Gastrocnemius medialis (tissue), 4 donors: ENCODE measurements at regions not wholly inside any gene's neighbourhood (a gene's known extent, or its start where the extent isn't known, plus 50 kb on each side); places are given as distances from the start of the nearest gene placed in this dataset.

Experiments used
- CTCF ChIP-seq, 5 experiments: fragments of 450-650 bp in 3 of 5; fragments of 200-600 bp in 2 of 5; sonication (generic) in 2 of 5; IDR thresholded peaks in 4 of 5; conservative IDR thresholded peaks in 1 of 5; 1 replicate in 4 of 5; 2 replicates in 1 of 5; pipeline ENCODE4 v1.5.1; 2016 to 2019; ENCODE audit warnings: antibody characterized with exemption in 5 of 5, mild to moderate bottlenecking in 3 of 5, moderate library complexity in 3 of 5
- POLR2A ChIP-seq, 2 donors: fragments of 450-650 bp; IDR thresholded peaks; one replicate each; pipeline ENCODE4 v1.6.1; 2017; ENCODE audit warnings: antibody characterized with exemption in 2 of 2, mild to moderate bottlenecking in 2 of 2, moderate library complexity in 2 of 2

GRCh38 chr17:79490530-79490929, 120.3 kb downstream of the RBFOX3 start:
- TF ChIP-seq CTCF (IDR thresholded peaks at IDR 0.05 in 4 of 5, conservative IDR thresholded peaks at IDR 0.05 in 1 of 5) (no peak), POLR2A (IDR thresholded peaks at IDR 0.05) (no peak)
